DMS153 (cell line): ENCODE measurements at regions not wholly inside any gene's neighbourhood (a gene's known extent, or its start where the extent isn't known, plus 50 kb on each side); places are given as distances from the start of the nearest gene placed in this dataset.

Source experiments
- DNase-seq: peaks from one replicate; lab custom pipeline; 2025; lab: John Stamatoyannopoulos, UW

- DNase-seq = no peak
These were observed 128.4 kb upstream of the RAG2 start for GRCh38 chr11:36726420-36726819.

DNA sequence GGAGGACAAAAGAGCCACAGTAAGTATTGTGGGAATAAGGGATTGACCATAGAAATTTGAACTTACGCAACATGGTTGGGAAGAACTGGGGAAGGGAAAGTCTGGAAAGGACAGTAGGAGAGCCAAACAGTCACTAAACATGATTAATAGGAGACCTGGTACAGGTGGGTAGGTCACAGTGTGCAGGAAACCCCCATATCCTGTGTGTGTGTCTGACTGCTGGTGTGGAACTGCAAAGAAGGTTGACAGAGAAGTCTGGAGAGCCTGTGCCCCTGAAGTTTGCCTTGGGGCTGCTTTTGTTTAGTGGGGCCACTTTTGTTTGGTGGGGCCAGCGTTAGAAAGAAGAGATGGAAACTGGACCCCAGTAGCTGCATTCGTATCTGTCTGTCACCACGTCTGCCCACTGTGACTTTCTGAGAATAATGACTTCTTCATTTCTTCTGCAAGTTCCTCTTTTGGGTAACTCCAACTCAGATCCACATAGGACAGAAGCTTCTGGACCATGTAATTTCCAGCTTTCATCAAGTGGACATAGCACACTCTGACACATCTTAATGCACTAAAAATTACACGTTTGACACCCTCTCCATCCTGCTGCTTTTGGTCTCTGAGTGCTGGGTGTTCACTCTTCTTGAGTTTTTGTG, 126.8 kb upstream of the RAG2 start:
- no peak for DNase-seq

DNA sequence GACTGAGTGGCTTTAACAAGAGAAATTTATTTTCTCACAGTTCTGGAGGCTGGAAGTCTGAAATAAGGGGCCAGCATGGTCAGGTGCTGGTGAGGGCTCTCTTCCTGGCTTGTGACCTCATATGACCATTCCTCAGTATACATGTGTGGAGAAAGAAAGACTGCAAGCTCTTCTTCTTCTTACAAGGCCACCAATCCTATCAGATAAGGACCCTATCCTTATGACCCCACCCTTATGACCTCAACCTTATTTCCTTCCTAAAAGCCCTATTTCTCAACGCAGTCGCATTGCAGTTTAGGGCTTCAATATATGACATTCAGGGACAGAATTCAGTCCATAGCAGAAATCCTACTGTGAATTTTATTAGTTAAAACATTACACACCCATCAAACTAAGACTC, 124.4 kb upstream of the RAG2 start:
- no peak for DNase-seq

- DNase-seq = no peak
These were observed 121.5 kb upstream of the RAG2 start for GRCh38 chr11:36719358-36720107.

DNA sequence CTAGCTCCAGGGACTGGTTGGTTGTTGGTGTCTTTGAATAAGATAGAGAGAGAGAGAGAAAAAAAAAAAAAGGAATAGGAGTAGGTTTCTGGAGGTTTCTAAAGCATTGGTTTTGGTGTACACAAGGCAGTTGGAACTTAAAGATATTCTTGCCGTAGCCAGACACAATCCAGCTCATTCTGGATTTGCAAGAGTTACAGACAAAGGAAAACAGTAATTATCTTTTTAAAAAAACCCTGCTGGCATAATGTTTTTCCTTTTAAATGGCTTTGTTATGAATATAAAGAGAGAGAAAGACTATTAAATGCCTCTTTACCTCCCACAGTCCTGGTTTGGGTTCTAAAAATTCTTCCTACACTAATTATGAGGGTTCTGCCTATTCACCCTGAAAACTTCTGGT, 120.4 kb upstream of the RAG2 start:
- DNase-seq = no peak

DNA sequence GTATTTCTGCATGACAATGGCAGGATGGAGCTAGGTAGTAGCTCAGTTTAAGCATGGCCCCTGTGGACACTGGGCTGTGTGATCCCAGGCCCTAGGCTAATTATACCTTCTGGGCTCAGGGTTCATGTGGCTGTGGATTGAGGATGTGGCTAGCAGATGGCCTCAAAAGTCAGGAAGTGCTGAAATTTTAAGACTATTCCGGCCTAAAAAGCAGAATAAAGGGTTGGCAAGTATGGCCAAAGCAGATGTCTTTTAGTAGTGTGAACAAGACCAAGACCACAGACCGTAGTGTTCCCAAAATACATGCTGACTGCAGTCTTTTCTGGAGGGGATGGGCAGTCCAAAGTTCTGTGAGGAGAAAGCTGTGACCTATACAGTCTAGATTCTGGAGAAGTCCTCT, 115.7 kb upstream of the RAG2 start:
- DNase-seq = no peak

GRCh38 chr11:36711104-36711825, 113.2 kb upstream of the RAG2 start:
- no peak for DNase-seq
